T-helper 17 cell (primary cell): ENCODE measurements at regions not wholly inside any gene's neighbourhood (a gene's known extent, or its start where the extent isn't known, plus 50 kb on each side); places are given as distances from the start of the nearest gene placed in this dataset.
"Not testable (repeated sequence)": the region's sequence is repeated elsewhere in the genome, so short reads cannot be mapped to it uniquely, and the experiment has no call there.

Experiments
- ATAC-seq: fragments of 150-1000 bp; cut with Tn5 transposase; 2 replicates; pipeline ENCODE4 v1.10.0; 2021; ENCODE audit warnings: mild to moderate bottlenecking, moderate library complexity
- DNase-seq, 3 donors: peaks; one replicate each; pipeline versions ENCODE4 v3.0.0 to v3.0.0-alpha.2; 2020 to 2021
- H3K9me3 ChIP-seq: one replicate; pipeline ENCODE4 v1.7.0; 2013; ENCODE audit warnings: low read length, mild to moderate bottlenecking; ENCODE audit not compliant: control insufficient read depth, poor library complexity, severe bottlenecking
- H3K27ac Mint-ChIP-seq: one replicate; pipeline ENCODE4 v1.8.0; 2022; ENCODE audit warnings: mild to moderate bottlenecking, moderate library complexity, mixed read lengths
- H3K27me3 Mint-ChIP-seq: one replicate; pipeline ENCODE4 v1.8.0; 2022; ENCODE audit warnings: mixed read lengths
- H3K36me3 Mint-ChIP-seq: one replicate; pipeline ENCODE4 v1.8.0; 2022; ENCODE audit warnings: low read depth, mixed read lengths
- H3K4me1 Mint-ChIP-seq: one replicate; pipeline ENCODE4 v1.8.0; 2022; ENCODE audit warnings: mild to moderate bottlenecking, mixed read lengths
- H3K4me3 Mint-ChIP-seq: one replicate; pipeline ENCODE4 v1.8.0; 2022; ENCODE audit warnings: mild to moderate bottlenecking, moderate library complexity, mixed read lengths

DNA sequence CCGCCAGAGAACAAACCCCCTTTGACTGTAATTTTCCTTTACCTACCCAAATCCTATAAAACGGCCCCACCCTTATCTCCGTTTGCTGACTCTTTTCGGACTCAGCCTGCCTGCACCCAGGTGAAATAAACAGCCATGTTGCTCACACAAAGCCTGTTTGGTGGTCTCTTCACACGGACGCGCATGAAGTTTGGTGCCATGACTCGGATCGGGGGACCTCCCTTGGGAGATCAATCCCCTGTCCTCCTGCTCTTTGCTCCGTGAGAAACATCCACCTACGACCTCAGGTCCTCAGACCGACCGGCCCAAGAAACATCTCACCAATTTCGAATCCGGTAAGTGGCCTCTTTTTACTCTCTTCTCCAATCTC is 52.1 kb upstream of the FAM124A start:
- not testable (repeated sequence) for H3K4me1 Mint-ChIP-seq, DNase-seq, H3K27ac Mint-ChIP-seq, ATAC-seq, H3K36me3 Mint-ChIP-seq, H3K9me3 ChIP-seq, H3K4me3 Mint-ChIP-seq
- H3K27me3 Mint-ChIP-seq, result peaks cover 49% of the 10 kb centered on the region

- H3K4me1 Mint-ChIP-seq, H3K9me3 ChIP-seq, DNase-seq, H3K4me3 Mint-ChIP-seq, H3K27ac Mint-ChIP-seq, ATAC-seq, H3K36me3 Mint-ChIP-seq: not testable (repeated sequence)
- H3K27me3 Mint-ChIP-seq, result peaks cover 50% of the 10 kb centered on the region
These were observed 52.7 kb upstream of the FAM124A start for GRCh38 chr13:51169303-51170127.

- Mint-ChIP-seq H3K36me3 (peaks cover 9% of the 10 kb centered on the region), H3K27me3 (peaks cover 52% of the 10 kb centered on the region), H3K4me1 (peaks cover 4% of the 10 kb centered on the region), H3K27ac (no peak overlapping the region), H3K4me3 (no peak overlapping the region)
- H3K9me3 ChIP-seq, result no peaks in the 10 kb centered on the region
- ATAC-seq (no peak), DNase-seq (no peak)
These were observed 53.6 kb upstream of the FAM124A start for GRCh38 chr13:51168623-51169022.

GRCh38 chr13:51167393-51168191 is 54.6 kb upstream of the FAM124A start:
- ATAC-seq (no peak), DNase-seq (no peak)
- peaks cover 7% of the 10 kb centered on the region for H3K36me3 Mint-ChIP-seq
- peaks cover 57% of the 10 kb centered on the region for H3K27me3 Mint-ChIP-seq
- H3K4me1 Mint-ChIP-seq, result peaks cover 6% of the 10 kb centered on the region
- no peaks in the 10 kb centered on the region for H3K9me3 ChIP-seq
- H3K4me3 Mint-ChIP-seq, result no peak overlapping the region
- H3K27ac Mint-ChIP-seq, result no peak overlapping the region

- ATAC-seq (no peak), DNase-seq (no peak)
- H3K9me3 ChIP-seq, result no peaks in the 10 kb centered on the region
- Mint-ChIP-seq H3K27ac (no peak overlapping the region), H3K4me3 (no peak overlapping the region), H3K4me1 (peaks cover 4% of the 10 kb centered on the region), H3K27me3 (peaks cover 58% of the 10 kb centered on the region), H3K36me3 (peaks cover 2% of the 10 kb centered on the region)
These were observed 51.6 kb upstream of the C13orf42 start for GRCh38 chr13:51162701-51163100.
